ENCODE measurements at regions not wholly inside any gene's neighbourhood (a gene's known extent, or its start where the extent isn't known, plus 50 kb on each side); places are given as distances from the start of the nearest gene placed in this dataset.

DNA sequence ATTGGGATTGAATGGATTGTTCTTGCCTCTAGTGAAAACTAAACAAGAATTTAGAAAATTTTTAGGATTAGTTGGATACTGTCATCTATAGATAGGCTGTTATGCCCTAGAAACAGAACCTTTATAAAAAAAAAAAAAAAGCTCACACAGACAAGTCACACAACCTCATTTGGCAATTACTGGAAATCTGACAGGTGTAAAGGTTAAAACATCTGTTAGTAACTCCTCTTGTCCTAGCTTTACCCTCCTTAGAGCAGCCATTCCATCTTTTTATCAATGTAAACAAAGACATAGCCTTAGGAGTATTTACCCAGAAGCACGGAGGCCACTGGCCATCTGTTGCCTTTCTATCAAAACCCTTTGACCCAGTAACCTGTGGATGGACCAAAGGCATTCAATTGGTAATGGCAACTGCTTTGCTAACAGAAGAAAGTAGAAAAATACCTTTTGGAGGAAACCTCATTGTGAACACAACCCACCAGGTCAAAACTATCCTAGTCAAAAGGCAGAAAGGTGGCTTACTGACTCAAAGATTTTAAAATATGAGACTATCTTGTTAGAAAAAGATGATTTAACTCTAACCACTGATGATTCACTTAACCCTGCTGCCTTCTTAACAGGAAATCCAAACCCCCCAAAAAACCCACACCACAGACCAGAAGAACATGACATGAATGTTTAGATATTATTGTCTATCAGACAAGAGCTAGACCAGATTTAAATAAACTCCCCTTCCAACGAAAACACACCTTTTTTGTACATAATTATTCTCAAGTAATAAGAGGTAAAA, 357.2 kb upstream of the HSFY2 start:
- POLR2A ChIA-PET = interaction anchor here in 1 of 2 donors (0.6 kb wide), 1 partner anchor 132 kb away, joined by 3 read pairs; no protein-coding TSS in a partner anchor
- no peaks in the 10 kb centered on the region for H3K4me1 ChIP-seq (ENCODE audit: control insufficient read depth in 1 of 2, extremely low read depth in 1 of 2, insufficient read depth in 2 of 2, low read length in 2 of 2)
- Mint-ChIP-seq H3K4me3 (no peak overlapping the region), H3K27ac (no peak overlapping the region), H3K36me3 (no peaks in the 10 kb centered on the region), H3K4me1 (peaks cover 0 to 3% (median 0%) of the 10 kb centered on the region in 3 donors), H3K27me3 (no peaks in the 10 kb centered on the region), H3K9me3 (no peaks in the 10 kb centered on the region)
- no peak overlapping the region for H3K27ac ChIP-seq (ENCODE audit: low read length)
- ATAC-seq (replicated peaks in 1 of 4) = peak in 1 of 4 experiments; percentile 57
- no peaks in the 10 kb centered on the region for H3K36me3 ChIP-seq (ENCODE audit: control insufficient read depth in 2 of 2, extremely low read depth in 1 of 2, insufficient read depth in 1 of 2, low read length in 1 of 2)
- CTCF ChIA-PET = no interaction called here
- H3K4me3 ChIP-seq (ENCODE audit: control insufficient read depth in 1 of 2, extremely low read depth in 1 of 2, low read length in 1 of 2) = no peak overlapping the region
- H3K9me3 ChIP-seq = no peaks in the 10 kb centered on the region
- no peaks in the 10 kb centered on the region for H3K27me3 ChIP-seq (replicated peaks in 1 of 2; ENCODE audit: control insufficient read depth in 2 of 2, extremely low read depth in 1 of 2, insufficient read depth in 2 of 2, low read length in 1 of 2)
- WGBS (ENCODE audit: insufficient coverage) = no CpG with 5 or more reads among the region's 2 CpGs
- DNase-seq = peak in 2 of 35 experiments; percentile 0 to 4

DNA sequence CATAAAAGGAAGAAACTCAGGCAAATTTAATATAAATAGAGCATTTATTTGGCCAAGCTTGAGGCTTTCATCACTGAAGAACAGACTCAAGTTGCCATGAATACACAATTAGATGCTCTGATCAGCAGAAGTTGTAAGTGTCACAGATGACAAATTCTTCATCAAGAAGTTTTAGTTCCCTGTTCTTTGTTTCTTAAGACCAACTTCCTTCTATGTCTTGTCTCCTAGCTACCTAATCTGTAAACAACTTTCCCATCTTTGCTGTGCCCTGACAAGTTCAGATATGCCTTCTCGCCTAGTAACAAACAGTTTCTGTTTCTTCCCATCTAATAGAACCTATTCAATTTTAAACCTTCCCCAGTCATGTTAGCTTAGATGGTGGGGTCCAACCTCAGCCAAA, 353.4 kb upstream of the HSFY2 start:
- Histone ChIP-seq H3K27ac (ENCODE audit: low read length) (no peak overlapping the region), H3K4me3 (ENCODE audit: control insufficient read depth in 1 of 2, extremely low read depth in 1 of 2, low read length in 1 of 2) (no peak overlapping the region), H3K36me3 (ENCODE audit: control insufficient read depth in 2 of 2, extremely low read depth in 1 of 2, insufficient read depth in 1 of 2, low read length in 1 of 2) (no peaks in the 10 kb centered on the region), H3K27me3 (replicated peaks in 1 of 2; ENCODE audit: control insufficient read depth in 2 of 2, extremely low read depth in 1 of 2, insufficient read depth in 2 of 2, low read length in 1 of 2) (no peaks in the 10 kb centered on the region), H3K4me1 (ENCODE audit: control insufficient read depth in 1 of 2, extremely low read depth in 1 of 2, insufficient read depth in 2 of 2, low read length in 2 of 2) (no peaks in the 10 kb centered on the region), H3K9me3 (no peaks in the 10 kb centered on the region)
- DNase-seq (no peak), ATAC-seq (replicated peaks in 1 of 4) (no peak)
- H3K27ac Mint-ChIP-seq = no peak overlapping the region
- peaks cover 0 to 3% (median 0%) of the 10 kb centered on the region in 3 donors for H3K4me1 Mint-ChIP-seq
- ChIA-PET POLR2A (no interaction called here), CTCF (no interaction called here)
- no CpG with 5 or more reads among the region's 1 CpG for WGBS (ENCODE audit: insufficient coverage)
- H3K27me3 Mint-ChIP-seq = peaks cover 0 to 3% of the 10 kb centered on the region in 2 donors
- H3K4me3 Mint-ChIP-seq = no peak overlapping the region
- no peaks in the 10 kb centered on the region for H3K36me3 Mint-ChIP-seq
- H3K9me3 Mint-ChIP-seq = no peaks in the 10 kb centered on the region

DNA sequence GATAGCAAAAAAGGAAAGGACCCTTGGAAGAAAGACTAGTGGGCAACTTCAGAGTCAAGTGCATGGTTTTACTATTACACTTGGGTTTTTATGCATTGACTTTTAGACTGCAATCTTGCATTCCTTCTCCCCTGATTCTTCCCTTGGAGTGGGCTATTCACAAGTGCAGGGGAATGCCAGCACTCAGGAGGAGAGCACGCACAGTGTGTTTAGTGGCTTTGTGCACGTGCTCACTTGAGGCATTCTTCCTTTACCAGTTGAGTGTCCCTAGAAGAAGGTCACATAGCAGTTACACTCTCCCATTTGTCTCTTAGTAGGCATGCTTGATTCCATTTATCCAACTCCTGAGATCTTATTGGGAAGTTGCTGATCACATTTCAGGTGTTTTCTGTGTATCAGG, 351.1 kb upstream of the HSFY2 start:
- Histone ChIP-seq H3K27me3 (replicated peaks in 1 of 2; ENCODE audit: control insufficient read depth in 2 of 2, extremely low read depth in 1 of 2, insufficient read depth in 2 of 2, low read length in 1 of 2) (no peaks in the 10 kb centered on the region), H3K4me1 (ENCODE audit: control insufficient read depth in 1 of 2, extremely low read depth in 1 of 2, insufficient read depth in 2 of 2, low read length in 2 of 2) (no peaks in the 10 kb centered on the region), H3K4me3 (ENCODE audit: control insufficient read depth in 1 of 2, extremely low read depth in 1 of 2, low read length in 1 of 2) (no peak overlapping the region), H3K27ac (ENCODE audit: low read length) (no peak overlapping the region), H3K36me3 (ENCODE audit: control insufficient read depth in 2 of 2, extremely low read depth in 1 of 2, insufficient read depth in 1 of 2, low read length in 1 of 2) (no peaks in the 10 kb centered on the region), H3K9me3 (no peaks in the 10 kb centered on the region)
- Mint-ChIP-seq H3K4me3 (no peak overlapping the region), H3K27me3 (peaks cover 0 to 6% of the 10 kb centered on the region in 2 donors), H3K36me3 (no peaks in the 10 kb centered on the region), H3K27ac (no peak overlapping the region), H3K4me1 (no peaks in the 10 kb centered on the region), H3K9me3 (no peaks in the 10 kb centered on the region)
- ChIA-PET CTCF (no interaction called here), POLR2A (no interaction called here)
- WGBS (ENCODE audit: insufficient coverage) = no CpG with 5 or more reads among the region's 2 CpGs
- no peak for ATAC-seq (replicated peaks in 1 of 4)
- no peak for DNase-seq

DNA sequence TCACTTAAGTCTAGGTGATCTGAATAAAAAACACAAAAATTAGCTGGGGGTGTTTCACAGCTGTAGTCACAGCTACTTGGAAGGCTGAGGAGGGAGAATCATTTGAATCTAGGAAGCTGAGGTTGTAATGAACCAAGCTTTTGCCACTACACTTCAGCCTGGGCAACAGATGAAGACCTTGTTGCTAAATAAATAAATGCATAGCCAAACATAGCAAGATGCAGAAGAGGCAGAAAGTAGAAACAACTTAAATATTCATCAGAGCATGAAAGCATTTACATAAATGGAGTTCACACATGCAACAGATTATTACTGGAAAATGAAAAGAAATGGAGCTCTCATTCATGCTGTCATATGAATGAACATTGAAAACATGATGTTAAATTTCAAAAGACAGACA, 348.9 kb upstream of the HSFY2 start:
- no peaks in the 10 kb centered on the region for H3K4me1 ChIP-seq (ENCODE audit: control insufficient read depth in 1 of 2, extremely low read depth in 1 of 2, insufficient read depth in 2 of 2, low read length in 2 of 2)
- Mint-ChIP-seq H3K4me3 (no peak overlapping the region), H3K36me3 (no peaks in the 10 kb centered on the region), H3K9me3 (no peaks in the 10 kb centered on the region), H3K27ac (no peak overlapping the region), H3K4me1 (no peaks in the 10 kb centered on the region), H3K27me3 (peaks cover 0 to 6% of the 10 kb centered on the region in 2 donors)
- no peak overlapping the region for H3K27ac ChIP-seq (ENCODE audit: low read length)
- CTCF ChIA-PET = no interaction called here
- H3K36me3 ChIP-seq (ENCODE audit: control insufficient read depth in 2 of 2, extremely low read depth in 1 of 2, insufficient read depth in 1 of 2, low read length in 1 of 2) = no peaks in the 10 kb centered on the region
- H3K27me3 ChIP-seq (replicated peaks in 1 of 2; ENCODE audit: control insufficient read depth in 2 of 2, extremely low read depth in 1 of 2, insufficient read depth in 2 of 2, low read length in 1 of 2) = no peaks in the 10 kb centered on the region
- no peak for ATAC-seq (replicated peaks in 1 of 4)
- POLR2A ChIA-PET = no interaction called here
- no peak for DNase-seq
- H3K9me3 ChIP-seq = no peaks in the 10 kb centered on the region
- no peak overlapping the region for H3K4me3 ChIP-seq (ENCODE audit: control insufficient read depth in 1 of 2, extremely low read depth in 1 of 2, low read length in 1 of 2)

DNA sequence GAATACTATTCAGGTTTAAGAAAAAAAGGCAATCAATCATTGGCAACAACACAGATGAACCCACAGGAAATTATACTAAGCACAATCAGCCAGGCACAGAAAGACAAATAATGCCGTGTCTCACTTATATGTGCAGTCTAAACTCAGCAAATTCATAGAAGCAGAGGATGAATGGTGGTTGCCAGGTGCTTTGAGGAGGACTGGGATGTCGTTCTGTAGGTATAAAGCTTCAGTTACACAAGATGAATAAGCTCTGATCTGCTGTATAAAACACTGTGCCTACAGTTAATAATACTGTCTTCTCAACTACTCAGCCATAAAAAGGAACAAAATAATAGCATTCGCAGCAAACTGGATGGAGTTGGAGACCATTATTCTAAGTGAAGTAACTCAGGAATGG, 324.8 kb upstream of the HSFY2 start:
- Histone ChIP-seq H3K27ac (ENCODE audit: low read length) (no peak overlapping the region), H3K4me3 (ENCODE audit: control insufficient read depth in 1 of 2, extremely low read depth in 1 of 2, low read length in 1 of 2) (no peak overlapping the region), H3K9me3 (no peaks in the 10 kb centered on the region), H3K4me1 (ENCODE audit: control insufficient read depth in 1 of 2, extremely low read depth in 1 of 2, insufficient read depth in 2 of 2, low read length in 2 of 2) (no peaks in the 10 kb centered on the region), H3K27me3 (replicated peaks in 1 of 2; ENCODE audit: control insufficient read depth in 2 of 2, extremely low read depth in 1 of 2, insufficient read depth in 2 of 2, low read length in 1 of 2) (no peaks in the 10 kb centered on the region), H3K36me3 (ENCODE audit: control insufficient read depth in 2 of 2, extremely low read depth in 1 of 2, insufficient read depth in 1 of 2, low read length in 1 of 2) (no peaks in the 10 kb centered on the region)
- Mint-ChIP-seq H3K36me3 (no peaks in the 10 kb centered on the region), H3K27ac (no peak overlapping the region), H3K27me3 (no peaks in the 10 kb centered on the region), H3K4me1 (no peaks in the 10 kb centered on the region), H3K4me3 (no peak overlapping the region), H3K9me3 (no peaks in the 10 kb centered on the region)
- ATAC-seq (replicated peaks in 1 of 4) (no peak), DNase-seq (no peak)
- whole genome bisulfite sequencing (ENCODE audit: insufficient coverage) = no CpG with 5 or more reads among the region's 3 CpGs
- ChIA-PET POLR2A (no interaction called here), CTCF (no interaction called here)

DNA sequence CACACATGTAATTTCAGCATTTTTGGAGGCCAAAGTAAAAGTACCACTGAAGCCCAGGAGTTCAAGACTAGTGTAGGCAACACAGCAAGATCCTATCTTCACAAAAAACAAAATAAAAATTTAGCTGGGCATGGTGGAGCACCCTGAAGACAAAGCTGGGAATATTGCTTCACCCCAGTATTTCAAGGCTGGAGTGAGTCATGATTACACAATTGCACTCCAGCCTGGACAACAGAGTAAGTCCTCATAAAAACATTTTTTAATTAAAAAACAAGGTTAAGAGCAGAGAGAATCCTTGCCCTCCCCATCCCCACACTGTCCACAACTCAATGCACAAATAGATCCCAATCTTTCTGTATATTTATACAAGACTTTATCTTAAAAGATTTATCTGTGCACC, 321.9 kb upstream of the HSFY2 start:
- Mint-ChIP-seq H3K36me3 (no peaks in the 10 kb centered on the region), H3K27me3 (no peaks in the 10 kb centered on the region), H3K4me3 (no peak overlapping the region), H3K9me3 (no peaks in the 10 kb centered on the region), H3K27ac (no peak overlapping the region), H3K4me1 (no peaks in the 10 kb centered on the region)
- no peak for ATAC-seq (replicated peaks in 1 of 4)
- Histone ChIP-seq H3K9me3 (no peaks in the 10 kb centered on the region), H3K27ac (ENCODE audit: low read length) (no peak overlapping the region), H3K27me3 (replicated peaks in 1 of 2; ENCODE audit: control insufficient read depth in 2 of 2, extremely low read depth in 1 of 2, insufficient read depth in 2 of 2, low read length in 1 of 2) (no peaks in the 10 kb centered on the region), H3K4me3 (ENCODE audit: control insufficient read depth in 1 of 2, extremely low read depth in 1 of 2, low read length in 1 of 2) (no peak overlapping the region), H3K36me3 (ENCODE audit: control insufficient read depth in 2 of 2, extremely low read depth in 1 of 2, insufficient read depth in 1 of 2, low read length in 1 of 2) (no peaks in the 10 kb centered on the region), H3K4me1 (ENCODE audit: control insufficient read depth in 1 of 2, extremely low read depth in 1 of 2, insufficient read depth in 2 of 2, low read length in 2 of 2) (no peaks in the 10 kb centered on the region)
- DNase-seq = no peak
- POLR2A ChIA-PET = no interaction called here
- CTCF ChIA-PET = no interaction called here

DNA sequence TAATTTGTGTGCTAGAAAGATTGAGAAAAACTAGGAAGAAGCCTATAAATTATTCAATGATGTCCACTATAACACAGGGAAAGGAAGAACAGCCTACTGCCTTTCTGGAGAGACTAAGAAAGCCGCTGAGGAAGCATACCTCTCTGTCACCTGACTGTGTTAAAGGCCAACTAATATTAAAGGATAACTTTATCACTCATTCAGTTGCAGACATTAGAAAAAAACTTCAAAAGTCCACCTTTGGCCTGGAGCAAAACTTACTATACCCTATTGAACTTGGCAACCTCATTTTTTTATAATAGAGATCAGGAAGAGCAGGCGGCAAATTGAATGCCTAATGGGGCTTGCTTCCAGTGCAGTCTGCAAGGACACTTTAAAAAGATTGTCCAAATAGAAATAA, 309.5 kb upstream of the HSFY2 start:
- no peaks in the 10 kb centered on the region for H3K36me3 Mint-ChIP-seq
- Histone ChIP-seq H3K27me3 (replicated peaks in 1 of 2; ENCODE audit: control insufficient read depth in 2 of 2, extremely low read depth in 1 of 2, insufficient read depth in 2 of 2, low read length in 1 of 2) (no peaks in the 10 kb centered on the region), H3K36me3 (ENCODE audit: control insufficient read depth in 2 of 2, extremely low read depth in 1 of 2, insufficient read depth in 1 of 2, low read length in 1 of 2) (no peaks in the 10 kb centered on the region), H3K4me3 (ENCODE audit: control insufficient read depth in 1 of 2, extremely low read depth in 1 of 2, low read length in 1 of 2) (no peak overlapping the region), H3K9me3 (no peaks in the 10 kb centered on the region), H3K27ac (ENCODE audit: low read length) (no peak overlapping the region), H3K4me1 (ENCODE audit: control insufficient read depth in 1 of 2, extremely low read depth in 1 of 2, insufficient read depth in 2 of 2, low read length in 2 of 2) (no peaks in the 10 kb centered on the region)
- POLR2A ChIA-PET = no interaction called here
- H3K27ac Mint-ChIP-seq = no peak overlapping the region
- no peak for DNase-seq
- H3K27me3 Mint-ChIP-seq = no peaks in the 10 kb centered on the region
- no peaks in the 10 kb centered on the region for H3K9me3 Mint-ChIP-seq
- H3K4me3 Mint-ChIP-seq = no peak overlapping the region
- H3K4me1 Mint-ChIP-seq = no peaks in the 10 kb centered on the region
- no peak for ATAC-seq (replicated peaks in 1 of 4)
- CTCF ChIA-PET = no interaction called here
- no CpG with 5 or more reads among the region's 2 CpGs for WGBS (ENCODE audit: insufficient coverage)

Measured in T-cell (primary cell).